Suprapubic skin (tissue), 4 donors: ENCODE measurements at regions not wholly inside any gene's neighbourhood (a gene's known extent, or its start where the extent isn't known, plus 50 kb on each side); places are given as distances from the start of the nearest gene placed in this dataset.

Experiments
- EP300 ChIP-seq: sonication (generic); formaldehyde crosslinking; IDR thresholded peaks from one replicate; pipeline ENCODE4 v1.6.1; 2017; ENCODE audit warnings: antibody characterized with exemption
- POLR2A ChIP-seq, 2 donors: fragments of 450-650 bp; IDR thresholded peaks; one replicate each; pipeline ENCODE4 v1.6.1; 2017; ENCODE audit warnings: antibody characterized with exemption in 2 of 2, mild to moderate bottlenecking in 2 of 2, moderate library complexity in 2 of 2
- POLR2AphosphoS5 ChIP-seq, 3 donors: sonication (generic); formaldehyde crosslinking; IDR thresholded peaks; one replicate each; pipeline ENCODE4 v1.6.1; 2017; ENCODE audit warnings: antibody characterized with exemption in 3 of 3
- TF ChIP-seq, protein P1 (sequence below), 2 donors: fragments of 200-600 bp in 1 of 2; fragments of 450-650 bp in 1 of 2; sonication (generic) in 1 of 2; IDR thresholded peaks; one replicate each; pipeline ENCODE4 v1.5.1; 2016 to 2019; ENCODE audit warnings: antibody characterized with exemption in 2 of 2, mild to moderate bottlenecking in 1 of 2, moderate library complexity in 1 of 2

DNA sequence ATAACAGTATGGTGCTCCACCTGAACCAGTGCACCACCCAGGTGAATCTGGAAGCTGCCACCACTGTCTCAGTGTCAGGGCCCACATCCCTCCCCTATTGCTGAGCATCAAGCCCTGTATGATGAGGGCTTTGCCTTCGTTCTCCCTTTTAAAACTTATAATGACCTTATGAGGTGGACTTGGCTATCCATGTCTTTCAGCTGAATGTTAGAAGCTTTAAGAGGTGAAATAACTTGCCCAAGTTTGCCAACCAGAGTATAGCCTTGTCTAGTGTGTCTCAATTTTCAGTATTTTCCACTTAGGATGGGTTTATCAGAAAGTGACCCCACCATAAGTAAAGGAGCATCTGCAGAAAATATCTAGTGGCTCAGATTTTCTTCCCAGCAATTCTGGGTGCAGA is 87.8 kb downstream of the SHOX2 start:
- TF ChIP-seq, protein P1, sequence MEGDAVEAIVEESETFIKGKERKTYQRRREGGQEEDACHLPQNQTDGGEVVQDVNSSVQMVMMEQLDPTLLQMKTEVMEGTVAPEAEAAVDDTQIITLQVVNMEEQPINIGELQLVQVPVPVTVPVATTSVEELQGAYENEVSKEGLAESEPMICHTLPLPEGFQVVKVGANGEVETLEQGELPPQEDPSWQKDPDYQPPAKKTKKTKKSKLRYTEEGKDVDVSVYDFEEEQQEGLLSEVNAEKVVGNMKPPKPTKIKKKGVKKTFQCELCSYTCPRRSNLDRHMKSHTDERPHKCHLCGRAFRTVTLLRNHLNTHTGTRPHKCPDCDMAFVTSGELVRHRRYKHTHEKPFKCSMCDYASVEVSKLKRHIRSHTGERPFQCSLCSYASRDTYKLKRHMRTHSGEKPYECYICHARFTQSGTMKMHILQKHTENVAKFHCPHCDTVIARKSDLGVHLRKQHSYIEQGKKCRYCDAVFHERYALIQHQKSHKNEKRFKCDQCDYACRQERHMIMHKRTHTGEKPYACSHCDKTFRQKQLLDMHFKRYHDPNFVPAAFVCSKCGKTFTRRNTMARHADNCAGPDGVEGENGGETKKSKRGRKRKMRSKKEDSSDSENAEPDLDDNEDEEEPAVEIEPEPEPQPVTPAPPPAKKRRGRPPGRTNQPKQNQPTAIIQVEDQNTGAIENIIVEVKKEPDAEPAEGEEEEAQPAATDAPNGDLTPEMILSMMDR (IDR thresholded peaks at IDR 0.05): no peak
- no peak for TF ChIP-seq EP300
- TF ChIP-seq POLR2AphosphoS5 (IDR thresholded peaks at IDR 0.05): no peak
- no peak for TF ChIP-seq POLR2A (IDR thresholded peaks at IDR 0.05)
